Head of caudate nucleus (tissue), 42 donors: ENCODE measurements at regions not wholly inside any gene's neighbourhood (a gene's known extent, or its start where the extent isn't known, plus 50 kb on each side); places are given as distances from the start of the nearest gene placed in this dataset.
"Not testable (repeated sequence)": the region's sequence is repeated elsewhere in the genome, so short reads cannot be mapped to it uniquely, and the experiment has no call there.

Experiments
- DNase-seq, 42 donors: peaks; one replicate each; pipeline versions ENCODE4 v3.0.0 to v3.0.0-alpha.2; 2020 to 2021; ENCODE audit warnings: mixed read lengths in 7 of 42
- intact Hi-C: fragments of 100-400 bp; cut with DNase I; formaldehyde crosslinking; loops from one replicate; pipeline ENCODE4 v1.15.0; 2022

DNA sequence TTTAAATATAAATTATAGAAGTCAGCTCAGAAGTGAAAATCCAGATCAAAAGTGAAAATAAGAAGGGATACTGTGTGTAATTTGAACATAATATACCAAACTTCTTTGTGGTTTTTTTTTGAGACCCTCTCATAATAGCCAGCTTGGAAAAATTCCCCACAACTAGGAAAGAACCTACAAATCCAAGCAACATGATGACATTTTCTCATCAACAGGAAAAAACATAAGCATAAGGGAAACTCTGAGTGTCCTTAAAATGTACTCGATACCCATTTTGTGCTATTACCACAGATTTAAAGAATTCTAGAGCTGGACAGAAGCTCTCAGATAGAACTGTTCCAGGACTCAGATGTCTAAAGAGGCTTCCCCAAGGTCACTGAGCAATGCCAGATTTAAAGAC is 214.8 kb upstream of the KLF14 start:
- no peak for DNase-seq
- intact Hi-C loops: no loop called here

DNA sequence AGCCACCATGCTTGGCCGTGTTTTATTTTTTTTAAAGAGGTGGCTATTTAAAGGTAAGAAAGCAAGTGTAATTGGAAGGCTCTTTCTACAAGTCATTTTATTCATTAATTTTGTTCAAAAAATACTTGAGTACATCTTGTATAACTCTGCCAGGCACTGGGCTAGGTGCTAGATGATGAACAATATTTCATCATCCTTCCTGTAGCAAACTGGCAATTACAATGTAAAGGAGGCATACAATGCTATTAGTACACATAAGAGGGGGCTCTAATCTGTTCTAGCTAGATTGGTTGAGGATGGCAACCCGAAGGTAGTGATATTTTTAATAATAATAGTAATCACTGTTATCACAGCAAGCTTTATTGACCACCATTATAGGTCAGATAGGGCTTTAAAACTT is 215.5 kb upstream of the KLF14 start:
- DNase-seq: no peak
- intact Hi-C loops: no loop called here

DNA sequence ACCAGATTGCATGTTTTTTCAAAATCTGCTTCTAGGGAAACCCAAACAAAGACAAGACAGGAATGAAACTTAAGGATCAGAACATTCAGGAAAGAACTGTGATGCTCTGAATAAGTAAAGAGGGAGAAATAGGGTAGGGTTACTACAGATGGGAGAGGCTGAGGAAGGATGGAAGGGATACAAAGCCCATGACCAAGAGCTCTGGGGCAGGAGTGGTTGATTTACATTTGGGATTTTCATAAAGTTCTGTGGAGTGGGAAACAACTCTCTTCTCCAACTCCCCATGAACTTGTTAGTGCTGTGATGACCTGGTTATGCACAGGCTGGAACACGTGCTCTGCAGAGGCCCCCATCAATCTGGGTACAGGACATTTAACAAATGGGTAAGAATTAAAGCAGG is 216.0 kb upstream of the KLF14 start:
- intact Hi-C loops: no loop called here

DNA sequence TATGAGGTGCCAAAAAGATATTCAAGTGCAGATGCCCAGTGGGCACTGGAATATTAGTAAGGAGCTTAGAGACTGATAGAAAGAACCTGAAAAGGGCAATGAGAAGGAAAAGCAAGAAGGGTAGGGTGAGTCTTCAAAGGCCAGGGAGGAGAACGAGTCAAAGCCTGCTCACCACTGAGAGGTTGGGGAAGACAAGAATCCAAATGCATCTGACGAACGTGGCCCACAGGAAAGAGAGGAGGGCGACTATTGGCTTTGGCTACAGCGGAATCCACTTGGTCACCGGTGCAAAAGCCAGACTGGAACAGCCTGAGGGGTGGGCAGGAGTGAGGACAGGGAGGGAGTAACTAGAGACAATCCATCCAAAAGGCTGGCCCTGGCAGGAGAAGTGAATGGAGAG is 216.7 kb upstream of the KLF14 start:
- DNase-seq: no peak
- intact Hi-C loops: no loop called here

More for the DNA sequence above, 216.0 kb upstream of the KLF14 start:
- no peak for DNase-seq

DNA sequence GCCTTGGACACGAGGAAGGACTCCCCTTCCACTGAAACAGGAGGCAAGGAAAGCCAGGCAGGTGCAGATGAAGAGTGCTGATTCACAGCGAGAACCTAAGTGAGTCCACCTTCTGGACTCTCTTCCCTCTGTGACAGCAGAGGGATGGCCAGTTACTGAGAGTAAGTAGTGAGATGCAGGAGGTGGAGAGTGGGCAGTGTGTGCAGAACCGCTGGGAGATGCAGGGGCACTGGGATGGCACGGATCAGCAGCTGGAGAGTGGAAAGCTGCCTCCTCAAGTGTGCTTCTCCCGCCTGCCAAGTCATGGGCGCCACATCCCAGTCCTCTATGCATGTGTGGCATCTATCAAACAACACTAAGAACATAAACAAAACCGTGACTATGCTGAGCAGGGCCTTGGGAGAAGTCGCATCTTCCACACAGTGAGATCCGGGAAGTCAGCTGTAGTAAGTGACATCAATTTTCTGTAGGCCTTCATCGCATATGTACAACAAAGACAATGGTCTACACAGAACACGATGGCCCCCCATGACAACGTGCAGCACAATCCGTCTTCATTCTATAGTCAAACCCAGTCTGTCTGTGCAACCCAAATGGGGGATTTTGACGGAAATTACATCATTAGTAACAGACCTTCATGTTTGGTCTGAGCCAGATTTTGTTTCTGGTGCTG is 217.4 kb upstream of the KLF14 start:
- no peak for DNase-seq
- intact Hi-C loops: no loop called here

DNA sequence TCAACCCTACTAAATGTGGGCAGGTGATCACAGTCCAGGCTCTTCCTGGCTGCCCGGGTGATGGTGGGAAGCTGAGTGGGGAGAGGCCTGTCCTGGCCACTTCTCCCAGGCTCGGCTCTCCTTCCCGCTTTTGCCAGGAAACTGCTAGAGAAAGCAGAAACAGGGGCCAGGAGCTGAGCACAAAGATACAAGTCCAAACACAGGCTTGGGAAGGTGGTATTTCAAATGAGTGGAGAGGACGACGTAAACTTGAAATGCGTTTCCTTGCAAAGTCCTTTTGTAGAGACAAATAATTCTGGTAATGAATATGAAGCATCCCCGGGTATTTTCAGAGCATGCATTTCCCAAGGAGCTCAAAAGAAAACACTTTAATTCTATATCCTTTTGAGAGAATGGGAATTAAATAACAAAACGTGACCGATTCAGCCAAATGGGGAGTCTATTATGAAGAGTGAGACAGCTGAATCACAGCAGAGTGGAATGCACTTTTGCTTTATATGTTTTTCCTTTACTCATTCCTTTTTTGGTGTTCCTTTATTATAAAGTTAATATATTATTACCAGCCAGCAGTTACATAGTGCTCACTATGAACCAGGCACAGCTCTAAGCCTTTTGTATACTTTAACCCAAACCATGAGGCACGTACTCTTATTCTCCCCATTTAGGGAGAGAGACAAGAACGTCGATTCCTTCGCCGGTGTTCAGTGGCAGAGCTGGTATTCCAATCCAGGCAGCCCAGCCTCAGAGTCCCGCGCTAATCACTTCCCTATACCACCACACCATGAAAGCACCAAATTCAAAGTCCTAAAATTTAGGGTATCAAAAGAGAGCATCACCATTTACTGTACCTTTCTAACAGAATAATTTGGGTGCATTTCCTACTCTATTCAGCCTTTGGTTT is 218.2 kb upstream of the KLF14 start:
- DNase-seq: peak in 3 of 42 donors; percentile 27 to 48 (median 30)
- intact Hi-C loops: no loop called here

DNA sequence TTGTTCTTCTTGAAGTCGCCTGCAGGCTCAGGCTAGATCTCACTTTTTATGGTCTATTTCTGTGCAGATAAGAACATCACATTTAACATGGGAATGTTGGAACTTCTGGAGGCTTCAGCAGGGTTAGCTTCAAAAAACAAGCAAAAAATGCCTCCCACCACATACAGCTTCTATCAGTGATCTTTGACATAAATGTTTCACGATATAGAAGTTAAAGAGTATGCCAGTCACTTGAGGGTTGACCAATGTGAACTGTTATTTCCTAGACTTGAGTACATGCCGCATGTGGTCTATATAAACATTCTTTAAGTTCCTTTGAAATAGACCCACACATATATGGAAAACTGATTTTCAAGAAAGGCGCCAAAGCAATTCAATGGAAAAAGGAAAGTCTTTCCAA is 219.2 kb upstream of the KLF14 start:
- DNase-seq: no peak
- intact Hi-C loops: no loop called here

DNA sequence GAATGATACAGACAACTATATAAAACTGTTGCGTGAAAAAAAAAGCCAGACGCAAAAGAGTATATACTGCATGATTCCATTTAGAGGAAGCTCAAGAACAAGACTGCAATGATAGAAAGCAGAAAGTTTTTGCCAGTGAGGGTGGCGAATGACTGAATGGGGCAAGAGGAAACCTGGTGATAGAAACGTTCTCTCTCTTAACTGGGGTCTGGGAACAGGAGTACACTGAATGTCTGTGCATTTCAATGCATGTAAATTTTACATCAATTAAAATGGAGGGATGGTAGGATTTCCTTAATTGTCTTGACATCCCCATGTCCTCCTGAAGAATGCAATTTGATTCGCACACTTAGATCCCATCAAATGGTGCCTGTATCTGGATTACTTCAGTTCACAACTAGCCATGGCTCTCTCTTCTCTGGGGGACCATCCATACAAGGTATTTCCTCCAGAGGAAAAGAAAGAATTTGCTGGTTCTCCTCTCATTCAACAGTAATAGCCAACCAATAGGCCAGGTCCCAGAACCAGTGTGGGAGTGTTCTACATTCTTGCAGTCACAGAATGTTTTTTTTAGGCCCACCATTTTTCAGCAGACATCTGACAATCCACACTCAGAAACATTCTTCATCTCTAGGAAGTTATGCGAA is 221.0 kb upstream of the KLF14 start:
- no peak for DNase-seq
- intact Hi-C loops: no loop called here

DNA sequence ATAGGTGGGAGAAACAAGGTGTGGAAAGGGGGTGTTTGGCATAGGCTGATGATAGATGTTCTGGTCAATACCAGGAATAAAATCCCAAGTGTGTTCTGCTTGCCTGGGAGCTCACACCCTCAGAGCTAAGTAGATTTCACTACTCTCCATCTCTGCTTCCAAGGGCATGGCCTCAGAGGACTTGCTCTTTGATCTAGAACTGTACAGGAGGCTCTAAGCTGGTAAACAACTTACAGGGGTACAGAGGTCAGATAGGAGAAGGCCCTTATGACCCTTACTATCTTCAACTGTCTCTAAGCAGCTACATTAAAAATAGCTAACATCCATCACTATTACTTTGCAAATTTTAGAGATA is 221.5 kb upstream of the KLF14 start:
- DNase-seq: no peak
- intact Hi-C loops: no loop called here

DNA sequence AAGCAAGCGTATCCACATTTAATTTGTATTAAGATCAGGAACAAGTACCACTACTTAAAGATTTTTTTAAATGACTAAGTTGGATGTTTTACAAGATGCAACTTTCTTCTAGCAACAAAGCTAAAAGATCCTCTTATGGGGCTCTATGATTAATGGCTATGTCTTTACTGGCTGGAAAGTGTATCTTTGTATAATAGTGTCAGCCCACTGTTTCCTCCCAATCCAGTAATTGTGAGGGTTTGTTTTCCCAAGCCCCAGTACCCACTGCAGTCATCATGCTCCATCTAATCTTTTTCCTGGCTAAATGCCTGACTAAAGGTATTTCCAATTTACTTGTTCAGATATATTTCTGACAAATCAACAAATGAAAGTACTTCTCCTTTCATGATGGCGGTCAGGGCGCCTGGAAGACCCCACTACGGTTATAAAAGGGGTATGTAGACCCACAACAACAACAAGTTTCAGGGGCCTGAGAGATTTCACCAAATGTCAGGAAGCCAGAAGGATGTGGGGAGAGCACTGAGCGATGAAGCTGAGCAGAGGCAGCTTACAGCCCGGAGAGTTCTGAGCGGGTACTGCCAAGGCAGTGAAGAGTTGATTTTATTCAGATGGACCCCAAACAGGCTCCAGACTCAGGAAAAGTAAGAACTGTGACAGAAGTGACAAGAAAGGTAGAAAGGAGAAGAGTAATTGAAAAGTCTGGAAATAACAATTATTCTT is 222.6 kb upstream of the KLF14 start:
- DNase-seq: no peak
- intact Hi-C loops: no loop called here

DNA sequence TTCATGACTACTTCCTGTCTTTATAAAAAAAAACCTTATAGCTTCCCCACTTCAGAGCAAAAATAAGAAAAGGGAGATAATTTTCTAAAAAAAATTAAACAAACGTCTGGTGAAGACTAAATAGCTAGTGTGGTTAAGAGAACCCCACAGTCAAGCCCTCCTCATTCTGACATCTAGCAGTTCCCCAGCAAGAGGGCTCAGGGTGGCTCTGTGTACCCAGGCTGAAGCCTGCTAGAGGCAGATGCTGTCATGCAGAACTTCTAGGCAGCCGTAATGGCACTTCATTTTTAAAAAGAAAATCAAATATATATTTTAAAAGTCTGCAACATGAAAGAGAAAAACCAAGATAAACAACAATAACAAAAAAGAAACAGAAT is 223.1 kb upstream of the KLF14 start:
- DNase-seq: no peak
- intact Hi-C loops: no loop called here

DNA sequence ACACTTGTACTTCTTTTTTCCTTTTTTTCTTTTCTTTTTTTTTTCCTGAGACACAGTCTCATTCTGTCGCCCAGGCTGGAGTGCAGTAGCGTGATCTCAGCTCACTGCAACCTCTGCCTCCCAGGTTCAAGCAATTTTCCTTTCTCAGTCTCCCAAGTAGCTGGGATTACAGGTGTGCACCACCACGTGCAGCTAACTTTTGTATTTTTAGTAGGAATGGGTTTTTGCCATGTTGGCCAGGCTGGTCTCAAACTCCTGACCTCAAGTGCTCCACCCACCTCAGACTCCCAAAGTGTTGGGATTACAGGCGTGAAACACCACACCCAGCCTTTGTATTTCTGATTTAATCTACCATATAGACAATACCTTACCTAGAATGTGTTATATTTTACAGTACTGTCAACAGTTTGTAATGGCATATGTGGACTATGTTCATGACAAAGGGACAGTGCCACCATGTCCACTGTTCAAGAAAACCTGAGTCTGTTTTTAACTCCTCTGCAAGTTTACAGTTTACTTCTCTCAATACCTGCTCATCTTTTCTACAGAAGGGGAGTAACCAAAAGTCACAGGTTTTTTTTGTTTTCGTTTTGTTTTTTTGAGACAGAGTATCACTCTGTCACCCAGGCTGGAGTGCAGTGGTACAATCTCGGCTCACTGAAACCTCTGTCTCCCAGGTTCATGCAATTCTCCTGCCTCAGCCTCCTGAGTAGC is 223.9 kb upstream of the KLF14 start:
- DNase-seq, intact Hi-C loops: not testable (repeated sequence)

DNA sequence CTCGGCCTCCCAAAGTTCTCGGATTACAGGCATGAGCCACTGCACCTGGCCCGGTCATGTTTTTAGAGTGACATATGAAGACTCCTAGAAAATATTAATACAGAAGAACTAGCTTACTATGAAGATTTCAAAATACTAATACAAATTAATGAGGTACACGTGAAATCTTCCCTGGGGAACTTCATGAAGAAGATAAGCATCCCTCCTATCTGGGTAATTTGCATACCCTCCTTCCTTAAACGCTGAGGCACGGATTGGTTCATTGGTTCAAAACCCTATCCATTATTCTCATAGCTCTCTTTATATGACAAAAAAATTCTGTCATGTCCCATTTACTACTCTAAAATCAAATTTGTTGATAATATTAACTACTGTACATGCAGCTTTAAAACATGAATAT is 224.8 kb upstream of the KLF14 start:
- DNase-seq: no peak
- intact Hi-C loops: no loop called here

DNA sequence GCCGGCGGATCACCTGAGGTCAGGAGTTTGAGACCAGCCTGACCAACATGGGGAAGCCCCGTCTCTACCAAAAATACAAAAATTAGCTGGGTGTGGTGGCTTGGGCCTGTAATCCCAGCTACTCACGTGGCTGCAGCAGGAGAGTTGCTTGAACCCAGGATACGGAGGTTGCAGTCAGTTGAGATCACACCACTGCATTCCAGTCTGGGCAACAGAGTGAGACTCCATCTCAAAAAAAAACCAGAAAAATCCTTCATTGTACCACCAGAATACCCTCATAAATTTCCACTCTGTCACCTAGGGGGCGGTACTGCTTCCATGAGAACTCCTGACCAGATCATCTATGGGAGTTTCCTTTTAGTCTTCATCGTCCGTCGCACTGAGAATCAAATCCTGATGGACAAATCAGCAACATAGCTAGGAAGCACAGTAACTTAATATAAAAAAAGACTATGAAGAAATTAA is 225.8 kb upstream of the KLF14 start:
- no peak for DNase-seq
- intact Hi-C loops: no loop called here

DNA sequence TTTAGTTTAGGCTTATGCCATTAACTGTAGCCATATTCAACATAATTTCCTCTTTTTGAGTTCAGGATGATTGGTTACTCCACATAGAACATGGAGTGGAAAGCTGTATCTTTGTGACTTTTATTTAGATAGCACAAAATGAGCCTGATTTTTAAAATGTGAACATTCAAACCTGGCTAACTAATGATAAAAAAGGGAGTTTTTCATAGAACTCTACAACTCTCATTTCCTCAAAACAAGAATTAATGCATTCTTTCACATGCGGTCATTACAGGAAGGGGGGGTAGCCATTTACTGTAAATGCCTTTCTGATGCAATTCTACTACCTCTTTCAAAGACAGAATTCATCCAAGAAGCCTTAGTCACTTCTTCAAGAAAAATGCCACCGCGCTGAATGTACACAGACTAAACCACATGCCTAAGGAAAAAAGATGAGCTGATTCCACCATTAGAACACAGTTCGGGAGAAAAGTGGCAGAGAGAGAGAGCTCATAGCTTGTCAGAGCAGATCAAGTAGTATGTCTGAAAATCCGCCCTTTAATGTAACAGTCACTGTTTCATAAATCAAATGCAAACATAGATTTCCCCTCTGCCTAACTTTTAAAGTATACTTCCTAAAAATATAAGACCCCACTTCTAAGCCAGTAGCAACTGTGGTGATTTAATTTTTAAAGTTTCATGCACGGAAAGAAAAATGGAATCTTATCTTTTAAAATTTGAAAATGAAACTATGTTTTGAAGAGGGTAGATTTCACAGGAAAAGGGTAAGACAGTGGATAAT is 226.4 kb upstream of the KLF14 start:
- intact Hi-C loops: no loop called here
- DNase-seq: no peak

DNA sequence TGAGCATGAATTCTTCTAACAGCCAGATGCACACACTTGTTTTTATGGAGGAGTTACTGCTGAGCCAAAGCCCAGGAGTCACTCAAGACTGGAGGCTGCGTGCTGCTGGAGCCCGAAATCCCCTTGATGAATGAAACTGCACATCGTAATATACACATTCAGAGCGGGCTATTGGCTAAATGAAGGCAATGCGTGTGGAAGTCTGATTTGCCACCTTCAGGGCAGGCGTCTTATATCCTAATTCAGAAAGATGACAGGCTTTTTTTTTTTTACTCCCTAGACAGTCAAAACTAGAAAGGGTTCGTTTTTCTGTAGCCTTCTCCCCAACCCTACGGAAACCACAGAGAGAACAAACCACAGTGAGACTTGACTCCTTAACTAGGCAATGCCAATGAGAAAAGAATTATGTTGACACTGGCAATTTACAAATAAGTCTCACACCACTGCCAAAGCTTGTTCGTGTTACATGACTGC is 227.2 kb upstream of the KLF14 start:
- no peak for DNase-seq
- intact Hi-C loops: no loop called here

DNA sequence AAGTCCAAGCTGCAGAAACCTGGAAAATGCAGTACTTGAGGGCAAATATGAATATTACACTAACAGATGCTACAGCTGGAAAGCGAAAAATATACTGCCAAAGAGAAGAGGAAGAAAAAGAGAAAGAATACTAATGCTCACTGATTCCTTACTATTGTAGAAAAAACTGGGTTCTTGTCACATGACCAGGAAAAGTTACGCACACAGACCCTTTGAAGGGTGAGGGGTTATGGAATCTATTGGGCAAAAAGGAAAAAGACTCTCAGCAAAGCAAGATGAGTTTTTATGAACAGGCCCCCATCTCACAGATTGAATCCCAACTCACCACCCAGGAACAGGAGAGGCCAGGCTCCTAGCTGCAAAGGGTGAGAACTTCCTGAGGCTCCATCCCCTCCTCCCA is 228.1 kb upstream of the KLF14 start:
- no peak for DNase-seq
- intact Hi-C loops: no loop called here

DNA sequence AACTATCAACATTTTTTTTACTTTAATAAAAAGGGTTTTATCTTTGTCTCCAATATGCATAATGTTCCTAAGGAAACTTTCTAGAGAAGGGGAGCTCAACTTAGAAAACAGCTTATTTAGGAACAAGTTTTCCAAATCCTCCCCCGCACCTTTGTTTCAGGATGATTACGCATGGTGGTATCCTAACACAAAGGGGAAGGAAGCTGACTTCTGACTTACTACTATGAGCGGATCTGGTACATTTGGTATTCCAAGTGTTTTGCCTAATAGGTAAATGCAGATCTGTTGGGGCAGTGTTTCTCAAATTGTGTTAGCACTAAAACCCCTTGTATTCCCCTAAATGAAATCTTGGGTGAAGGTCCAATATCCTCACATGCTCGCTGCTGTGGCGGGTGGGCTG is 229.3 kb upstream of the KLF14 start:
- intact Hi-C loops: no loop called here
- DNase-seq: no peak
